ENCODE measurements at regions not wholly inside any gene's neighbourhood (a gene's known extent, or its start where the extent isn't known, plus 50 kb on each side); places are given as distances from the start of the nearest gene placed in this dataset.

DNA sequence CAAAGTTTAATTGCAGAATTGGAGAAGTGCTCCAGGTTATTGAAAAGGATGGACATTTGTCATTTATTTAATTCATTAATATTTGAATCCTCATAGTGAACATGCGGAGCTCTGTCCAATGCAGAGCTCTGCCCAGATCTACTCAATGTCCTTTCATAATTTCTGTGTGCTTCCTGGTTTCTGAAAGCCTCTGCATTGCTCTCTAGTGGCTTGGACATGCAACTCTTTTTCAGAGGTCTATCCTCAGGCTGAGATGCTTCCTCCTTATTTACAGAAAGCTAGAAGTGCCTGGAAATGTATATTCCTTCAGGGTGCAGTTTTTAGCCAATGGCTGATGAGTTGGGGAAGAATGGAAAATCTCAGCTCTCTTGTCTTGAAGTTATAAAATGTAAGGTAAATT, 786.1 kb upstream of the AADAT start:
- Mint-ChIP-seq H3K9me3 (peaks cover 0 to 14% of the 10 kb centered on the region in 2 donors), H3K27me3 (ENCODE audit: low read depth in 2 of 2) (no peaks in the 10 kb centered on the region), H3K36me3 (no peaks in the 10 kb centered on the region), H3K4me1 (no peaks in the 10 kb centered on the region), H3K27ac (no peak overlapping the region), H3K4me3 (no peak overlapping the region)
- TF ChIP-seq, protein P1, sequence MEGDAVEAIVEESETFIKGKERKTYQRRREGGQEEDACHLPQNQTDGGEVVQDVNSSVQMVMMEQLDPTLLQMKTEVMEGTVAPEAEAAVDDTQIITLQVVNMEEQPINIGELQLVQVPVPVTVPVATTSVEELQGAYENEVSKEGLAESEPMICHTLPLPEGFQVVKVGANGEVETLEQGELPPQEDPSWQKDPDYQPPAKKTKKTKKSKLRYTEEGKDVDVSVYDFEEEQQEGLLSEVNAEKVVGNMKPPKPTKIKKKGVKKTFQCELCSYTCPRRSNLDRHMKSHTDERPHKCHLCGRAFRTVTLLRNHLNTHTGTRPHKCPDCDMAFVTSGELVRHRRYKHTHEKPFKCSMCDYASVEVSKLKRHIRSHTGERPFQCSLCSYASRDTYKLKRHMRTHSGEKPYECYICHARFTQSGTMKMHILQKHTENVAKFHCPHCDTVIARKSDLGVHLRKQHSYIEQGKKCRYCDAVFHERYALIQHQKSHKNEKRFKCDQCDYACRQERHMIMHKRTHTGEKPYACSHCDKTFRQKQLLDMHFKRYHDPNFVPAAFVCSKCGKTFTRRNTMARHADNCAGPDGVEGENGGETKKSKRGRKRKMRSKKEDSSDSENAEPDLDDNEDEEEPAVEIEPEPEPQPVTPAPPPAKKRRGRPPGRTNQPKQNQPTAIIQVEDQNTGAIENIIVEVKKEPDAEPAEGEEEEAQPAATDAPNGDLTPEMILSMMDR (IDR thresholded peaks at IDR 0.05) = no peak
- intact Hi-C loops (cut with micrococcal nuclease) = no loop called here
- no peaks in the 10 kb centered on the region for H3K4me1 ChIP-seq (ENCODE audit: control insufficient read depth, insufficient read depth, low read length)
- no peaks in the 10 kb centered on the region for H3K27me3 ChIP-seq (ENCODE audit: control insufficient read depth, insufficient read depth, low read length)
- no peaks in the 10 kb centered on the region for H3K36me3 ChIP-seq (ENCODE audit: control insufficient read depth, insufficient read depth, low read length)
- DNase-seq = no peak
- ATAC-seq = no peak
- H3K4me3 ChIP-seq (ENCODE audit: low read length) = no peak overlapping the region
- no peaks in the 10 kb centered on the region for H3K9me3 ChIP-seq (ENCODE audit: control insufficient read depth, insufficient read depth, low read length)
- H3K27ac ChIP-seq (ENCODE audit: low read length) = no peak overlapping the region
- WGBS (ENCODE audit: insufficient coverage) = 96% methylated on average over 1 of the region's 1 CpG

GRCh38 chr4:170872794-170873193, 783.0 kb upstream of the AADAT start:
- Mint-ChIP-seq H3K27ac (no peak overlapping the region), H3K36me3 (no peaks in the 10 kb centered on the region), H3K9me3 (peaks cover 3 to 32% of the 10 kb centered on the region in 2 donors), H3K27me3 (ENCODE audit: low read depth in 2 of 2) (no peaks in the 10 kb centered on the region), H3K4me3 (no peak overlapping the region), H3K4me1 (no peaks in the 10 kb centered on the region)
- ATAC-seq (no peak), DNase-seq (no peak)
- no peaks in the 10 kb centered on the region for H3K4me1 ChIP-seq (ENCODE audit: control insufficient read depth, insufficient read depth, low read length)
- TF ChIP-seq, protein P1 (IDR thresholded peaks at IDR 0.05) = no peak
- H3K36me3 ChIP-seq (ENCODE audit: control insufficient read depth, insufficient read depth, low read length) = no peaks in the 10 kb centered on the region
- intact Hi-C loops (cut with micrococcal nuclease) = no loop called here
- no peak overlapping the region for H3K4me3 ChIP-seq (ENCODE audit: low read length)
- no peaks in the 10 kb centered on the region for H3K27me3 ChIP-seq (ENCODE audit: control insufficient read depth, insufficient read depth, low read length)
- H3K27ac ChIP-seq (ENCODE audit: low read length) = no peak overlapping the region
- no peaks in the 10 kb centered on the region for H3K9me3 ChIP-seq (ENCODE audit: control insufficient read depth, insufficient read depth, low read length)

DNA sequence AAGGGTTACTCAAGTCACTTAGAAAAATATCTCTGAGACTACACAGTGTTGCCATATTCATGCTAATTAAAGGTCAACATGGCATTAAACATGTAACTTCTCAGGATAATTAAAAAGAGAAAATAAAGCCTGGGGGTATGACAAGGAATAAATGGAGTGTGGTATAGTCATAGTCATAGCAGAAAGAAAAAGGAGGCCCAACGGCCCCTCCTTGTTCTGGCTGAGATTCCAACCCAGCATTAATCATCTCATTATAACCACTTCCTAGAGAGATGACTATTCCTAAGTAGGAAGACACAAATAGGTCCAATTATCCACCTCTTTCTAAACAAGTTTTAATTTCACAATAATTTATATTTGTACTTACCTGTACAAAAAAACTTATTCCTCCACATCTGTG, 778.4 kb upstream of the AADAT start:
- no peaks in the 10 kb centered on the region for H3K36me3 Mint-ChIP-seq
- no peaks in the 10 kb centered on the region for H3K27me3 ChIP-seq (ENCODE audit: control insufficient read depth, insufficient read depth, low read length)
- H3K4me3 ChIP-seq (ENCODE audit: low read length) = no peak overlapping the region
- no peaks in the 10 kb centered on the region for H3K27me3 Mint-ChIP-seq (ENCODE audit: low read depth in 2 of 2)
- H3K36me3 ChIP-seq (ENCODE audit: control insufficient read depth, insufficient read depth, low read length) = no peaks in the 10 kb centered on the region
- intact Hi-C loops (cut with micrococcal nuclease) = no loop called here
- H3K27ac ChIP-seq (ENCODE audit: low read length) = no peak overlapping the region
- H3K9me3 Mint-ChIP-seq = peaks cover 8 to 31% of the 10 kb centered on the region in 2 donors
- no peak for DNase-seq
- no peak for ATAC-seq
- H3K27ac Mint-ChIP-seq = no peak overlapping the region
- no peaks in the 10 kb centered on the region for H3K4me1 Mint-ChIP-seq
- no CpG with 5 or more reads among the region's 1 CpG for WGBS (ENCODE audit: insufficient coverage)
- no peaks in the 10 kb centered on the region for H3K4me1 ChIP-seq (ENCODE audit: control insufficient read depth, insufficient read depth, low read length)
- no peak overlapping the region for H3K4me3 Mint-ChIP-seq
- TF ChIP-seq, protein P1 (IDR thresholded peaks at IDR 0.05) = no peak
- no peaks in the 10 kb centered on the region for H3K9me3 ChIP-seq (ENCODE audit: control insufficient read depth, insufficient read depth, low read length)

DNA sequence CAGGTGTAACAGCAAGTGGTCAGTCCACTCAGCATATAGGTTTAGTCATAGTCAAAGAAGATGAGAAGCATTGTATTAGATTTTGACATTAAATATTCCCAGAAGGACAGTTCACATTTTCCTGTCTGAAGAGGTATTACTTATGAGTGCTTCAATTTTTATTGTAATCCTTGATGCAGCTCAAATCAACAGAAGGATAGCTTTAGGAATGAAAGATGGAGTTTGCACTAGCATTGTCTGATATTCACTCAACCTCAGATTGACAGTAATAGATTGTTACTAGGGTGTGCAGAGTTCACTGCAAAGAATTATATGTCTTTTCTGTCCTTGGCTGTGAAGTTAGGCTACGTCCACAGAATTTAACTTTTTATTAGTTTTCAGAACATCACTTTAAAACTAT, 764.3 kb upstream of the AADAT start:
- H3K9me3 Mint-ChIP-seq = peaks cover 4 to 8% of the 10 kb centered on the region in 2 donors
- no peak overlapping the region for H3K4me3 ChIP-seq (ENCODE audit: low read length)
- no peak for ATAC-seq
- intact Hi-C loops (cut with micrococcal nuclease) = no loop called here
- no peaks in the 10 kb centered on the region for H3K36me3 ChIP-seq (ENCODE audit: control insufficient read depth, insufficient read depth, low read length)
- H3K4me1 ChIP-seq (ENCODE audit: control insufficient read depth, insufficient read depth, low read length) = no peaks in the 10 kb centered on the region
- no peak overlapping the region for H3K4me3 Mint-ChIP-seq
- TF ChIP-seq, protein P1 (IDR thresholded peaks at IDR 0.05) = no peak
- no CpG with 5 or more reads among the region's 1 CpG for WGBS (ENCODE audit: insufficient coverage)
- no peaks in the 10 kb centered on the region for H3K27me3 ChIP-seq (ENCODE audit: control insufficient read depth, insufficient read depth, low read length)
- no peak overlapping the region for H3K27ac Mint-ChIP-seq
- no peak for DNase-seq
- H3K4me1 Mint-ChIP-seq = no peaks in the 10 kb centered on the region
- H3K36me3 Mint-ChIP-seq = peaks cover 5% of the 10 kb centered on the region
- no peaks in the 10 kb centered on the region for H3K27me3 Mint-ChIP-seq (ENCODE audit: low read depth in 2 of 2)
- H3K27ac ChIP-seq (ENCODE audit: low read length) = no peak overlapping the region
- no peaks in the 10 kb centered on the region for H3K9me3 ChIP-seq (ENCODE audit: control insufficient read depth, insufficient read depth, low read length)
